ENCODE measurements at regions not wholly inside any gene's neighbourhood (a gene's known extent, or its start where the extent isn't known, plus 50 kb on each side); places are given as distances from the start of the nearest gene placed in this dataset.

DNA sequence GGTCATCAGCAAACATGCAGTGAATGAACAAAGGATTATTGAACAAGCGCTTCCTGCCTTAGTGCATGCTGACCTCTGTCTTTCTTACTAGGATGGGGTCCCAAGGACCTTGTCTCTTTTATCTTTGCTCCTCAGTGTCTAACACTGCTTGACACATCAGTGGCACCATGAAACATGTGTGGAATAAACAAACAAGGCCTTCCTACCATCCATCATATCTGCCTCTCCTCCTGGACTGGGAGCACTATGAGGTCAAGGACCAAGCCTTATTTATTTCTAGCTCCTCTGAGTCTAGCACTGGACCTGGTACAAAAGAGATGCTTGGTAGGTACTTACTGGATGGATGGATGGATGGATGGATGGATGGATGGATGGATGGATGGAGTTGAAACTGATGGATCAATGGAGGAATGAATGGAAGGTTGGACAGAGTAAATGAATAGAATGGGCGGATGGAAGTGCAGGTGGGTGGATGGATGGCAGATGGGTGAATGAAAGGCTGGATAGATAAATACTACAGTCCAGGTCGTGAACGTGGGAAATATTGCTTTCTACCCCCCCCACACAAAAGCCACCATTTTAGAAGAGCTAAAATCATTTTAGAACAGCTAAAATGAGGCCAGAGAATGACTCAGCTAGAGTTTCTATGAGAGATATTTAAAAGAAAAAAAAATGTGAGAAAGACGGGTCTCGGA lies 104.1 kb upstream of the PTPN1 start:
- no peaks in the 10 kb centered on the region for H3K9me3 Mint-ChIP-seq
- no peaks in the 10 kb centered on the region for H3K4me1 Mint-ChIP-seq (ENCODE audit: low read depth)
- H3K4me3 Mint-ChIP-seq = no peak overlapping the region
- ATAC-seq (replicated peaks in 1 of 2) (no peak), DNase-seq (no peak)
- H3K36me3 Mint-ChIP-seq (ENCODE audit: insufficient read depth in 2 of 2) = no peaks in the 10 kb centered on the region
- no peak overlapping the region for H3K27ac Mint-ChIP-seq
- no peaks in the 10 kb centered on the region for H3K27me3 Mint-ChIP-seq (ENCODE audit: low read depth)

GRCh38 chr20:50406610-50407136 lies 103.5 kb upstream of the PTPN1 start:
- ATAC-seq (replicated peaks in 1 of 2) = no peak
- Mint-ChIP-seq H3K36me3 (ENCODE audit: insufficient read depth in 2 of 2) (no peaks in the 10 kb centered on the region), H3K27me3 (ENCODE audit: low read depth) (peaks cover 3% of the 10 kb centered on the region), H3K27ac (no peak overlapping the region), H3K4me3 (no peak overlapping the region), H3K9me3 (no peaks in the 10 kb centered on the region), H3K4me1 (ENCODE audit: low read depth) (no peaks in the 10 kb centered on the region)
- DNase-seq = no peak

GRCh38 chr20:50408526-50409364 lies 101.4 kb upstream of the PTPN1 start:
- Mint-ChIP-seq H3K27ac (no peak overlapping the region), H3K27me3 (ENCODE audit: low read depth) (peaks cover 6% of the 10 kb centered on the region), H3K4me3 (no peak overlapping the region), H3K4me1 (ENCODE audit: low read depth) (no peaks in the 10 kb centered on the region), H3K9me3 (no peaks in the 10 kb centered on the region), H3K36me3 (ENCODE audit: insufficient read depth in 2 of 2) (no peaks in the 10 kb centered on the region)
- DNase-seq (no peak), ATAC-seq (replicated peaks in 1 of 2) (no peak)

GRCh38 chr20:50409495-50409894 lies 100.7 kb upstream of the PTPN1 start:
- Mint-ChIP-seq H3K9me3 (no peaks in the 10 kb centered on the region), H3K4me3 (no peak overlapping the region), H3K4me1 (ENCODE audit: low read depth) (no peaks in the 10 kb centered on the region), H3K27ac (no peak overlapping the region), H3K27me3 (ENCODE audit: low read depth) (peaks cover 6% of the 10 kb centered on the region), H3K36me3 (ENCODE audit: insufficient read depth in 2 of 2) (no peaks in the 10 kb centered on the region)
- no peak for ATAC-seq (replicated peaks in 1 of 2)
- no peak for DNase-seq

DNA sequence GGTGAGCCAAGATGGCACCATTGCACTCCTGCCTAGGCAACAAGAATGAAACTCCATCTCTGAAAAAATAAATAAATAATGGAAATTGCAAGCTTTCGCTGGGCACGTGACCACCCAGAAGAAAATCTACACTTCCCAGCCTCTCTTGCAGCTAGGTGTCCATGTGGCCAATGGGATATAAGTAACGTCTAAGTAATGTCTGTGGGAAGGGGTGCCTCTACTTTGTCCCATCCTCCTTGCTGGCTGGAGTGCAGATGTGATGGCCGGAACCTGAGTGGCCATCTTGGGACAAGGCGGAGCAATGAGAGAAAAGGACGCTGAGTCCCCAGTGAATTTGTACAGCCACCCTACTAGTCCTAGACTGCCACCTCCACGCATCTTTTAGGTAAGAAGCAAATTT lies 99.8 kb upstream of the PTPN1 start:
- H3K27ac Mint-ChIP-seq = no peak overlapping the region
- peaks cover 6% of the 10 kb centered on the region for H3K27me3 Mint-ChIP-seq (ENCODE audit: low read depth)
- DNase-seq = no peak
- no peaks in the 10 kb centered on the region for H3K36me3 Mint-ChIP-seq (ENCODE audit: insufficient read depth in 2 of 2)
- H3K4me3 Mint-ChIP-seq = no peak overlapping the region
- ATAC-seq (replicated peaks in 1 of 2) = no peak
- no peaks in the 10 kb centered on the region for H3K9me3 Mint-ChIP-seq
- no peaks in the 10 kb centered on the region for H3K4me1 Mint-ChIP-seq (ENCODE audit: low read depth)

GRCh38 chr20:50412069-50412468 lies 98.1 kb upstream of the PTPN1 start:
- DNase-seq (no peak), ATAC-seq (replicated peaks in 1 of 2) (no peak)
- H3K9me3 Mint-ChIP-seq = no peaks in the 10 kb centered on the region
- H3K27me3 Mint-ChIP-seq (ENCODE audit: low read depth) = peaks cover 6% of the 10 kb centered on the region
- H3K4me3 Mint-ChIP-seq = no peak overlapping the region
- no peaks in the 10 kb centered on the region for H3K36me3 Mint-ChIP-seq (ENCODE audit: insufficient read depth in 2 of 2)
- no peaks in the 10 kb centered on the region for H3K4me1 Mint-ChIP-seq (ENCODE audit: low read depth)
- no peak overlapping the region for H3K27ac Mint-ChIP-seq

GRCh38 chr20:50412499-50412898 lies 97.7 kb upstream of the PTPN1 start:
- no peaks in the 10 kb centered on the region for H3K9me3 Mint-ChIP-seq
- peaks cover 6% of the 10 kb centered on the region for H3K27me3 Mint-ChIP-seq (ENCODE audit: low read depth)
- ATAC-seq (replicated peaks in 1 of 2) (no peak), DNase-seq (no peak)
- H3K27ac Mint-ChIP-seq = no peak overlapping the region
- H3K4me3 Mint-ChIP-seq = no peak overlapping the region
- no peaks in the 10 kb centered on the region for H3K36me3 Mint-ChIP-seq (ENCODE audit: insufficient read depth in 2 of 2)
- no peaks in the 10 kb centered on the region for H3K4me1 Mint-ChIP-seq (ENCODE audit: low read depth)

DNA sequence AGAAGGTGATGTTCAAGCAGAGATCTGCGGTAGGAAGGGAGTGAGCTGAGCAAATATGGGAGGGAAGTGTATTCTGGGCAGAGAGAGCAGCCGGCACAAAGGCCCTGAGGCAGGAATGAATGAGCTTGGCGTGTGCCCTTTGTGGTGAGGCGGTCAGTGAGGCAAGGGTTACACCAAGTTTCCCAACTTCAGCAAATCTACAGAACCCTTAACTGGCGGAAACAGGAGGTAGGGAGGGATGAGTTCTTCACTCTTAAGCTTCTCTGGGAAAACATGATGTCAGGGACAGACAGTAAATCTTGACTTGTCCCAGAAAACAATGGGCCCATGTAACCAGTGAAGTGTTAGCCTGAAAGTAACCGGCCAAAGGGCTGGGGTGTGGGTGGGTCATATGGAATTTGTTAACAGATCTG lies 97.1 kb upstream of the PTPN1 start:
- DNase-seq = no peak

GRCh38 chr20:50415021-50415515 lies 95.1 kb upstream of the PTPN1 start:
- Mint-ChIP-seq H3K27ac (no peak overlapping the region), H3K36me3 (ENCODE audit: insufficient read depth in 2 of 2) (no peaks in the 10 kb centered on the region), H3K9me3 (peaks cover 0 to 2% of the 10 kb centered on the region in 2 donors), H3K4me1 (ENCODE audit: low read depth) (no peaks in the 10 kb centered on the region), H3K27me3 (ENCODE audit: low read depth) (peaks cover 6% of the 10 kb centered on the region), H3K4me3 (no peak overlapping the region)
- ATAC-seq (replicated peaks in 1 of 2) = no peak
- DNase-seq = no peak

More for the DNA sequence above, 97.1 kb upstream of the PTPN1 start:
- Mint-ChIP-seq H3K27me3 (ENCODE audit: low read depth) (peaks cover 6% of the 10 kb centered on the region), H3K27ac (no peak overlapping the region), H3K4me1 (ENCODE audit: low read depth) (no peaks in the 10 kb centered on the region), H3K4me3 (no peak overlapping the region), H3K36me3 (ENCODE audit: insufficient read depth in 2 of 2) (no peaks in the 10 kb centered on the region), H3K9me3 (peaks cover 0 to 2% of the 10 kb centered on the region in 2 donors)
- ATAC-seq (replicated peaks in 1 of 2) = no peak

DNA sequence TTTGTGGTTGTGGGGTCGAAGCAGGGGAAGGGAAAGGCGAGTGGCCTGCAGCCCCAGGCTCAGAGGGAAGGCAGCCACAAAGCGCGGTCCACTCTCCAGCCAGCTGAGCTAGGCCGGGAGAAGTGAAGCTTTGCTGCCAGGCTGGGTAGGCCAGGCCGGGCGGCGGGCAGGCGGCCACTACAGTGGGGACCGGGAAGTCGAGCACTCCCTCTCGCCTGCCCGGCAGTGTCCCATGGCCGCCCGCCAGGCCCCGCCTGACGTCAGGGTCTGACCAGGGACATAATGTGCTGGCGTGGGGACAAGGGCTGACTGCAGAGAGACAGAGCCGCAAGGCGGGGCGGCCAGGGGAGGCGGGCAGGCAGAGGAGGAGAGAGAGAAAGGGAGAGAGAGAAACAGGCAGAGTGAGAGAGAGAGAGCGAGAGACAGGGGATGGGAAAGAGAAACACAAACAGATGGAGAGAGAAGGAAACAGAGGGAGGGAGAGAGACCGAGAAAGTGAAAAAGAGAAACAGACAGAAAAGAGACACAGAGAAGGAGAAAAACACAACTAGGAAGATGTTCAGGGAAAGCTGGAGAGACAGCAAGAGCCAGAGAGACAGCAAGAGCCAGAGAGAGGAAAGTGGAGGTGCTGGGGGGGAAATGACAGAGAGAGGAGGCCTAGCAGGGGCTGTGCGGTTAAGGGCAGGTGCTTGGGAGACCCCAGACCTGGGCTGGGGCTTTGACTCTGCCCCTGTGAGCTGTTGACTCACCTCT lies 94.5 kb upstream of the PTPN1 start:
- H3K27me3 Mint-ChIP-seq (ENCODE audit: low read depth) = peaks cover 6% of the 10 kb centered on the region
- H3K27ac Mint-ChIP-seq = no peak overlapping the region
- peaks cover 0 to 2% of the 10 kb centered on the region in 2 donors for H3K9me3 Mint-ChIP-seq
- no peak overlapping the region for H3K4me3 Mint-ChIP-seq
- ATAC-seq (replicated peaks in 1 of 2) (no peak), DNase-seq (no peak)
- no peaks in the 10 kb centered on the region for H3K4me1 Mint-ChIP-seq (ENCODE audit: low read depth)
- no peaks in the 10 kb centered on the region for H3K36me3 Mint-ChIP-seq (ENCODE audit: insufficient read depth in 2 of 2)

DNA sequence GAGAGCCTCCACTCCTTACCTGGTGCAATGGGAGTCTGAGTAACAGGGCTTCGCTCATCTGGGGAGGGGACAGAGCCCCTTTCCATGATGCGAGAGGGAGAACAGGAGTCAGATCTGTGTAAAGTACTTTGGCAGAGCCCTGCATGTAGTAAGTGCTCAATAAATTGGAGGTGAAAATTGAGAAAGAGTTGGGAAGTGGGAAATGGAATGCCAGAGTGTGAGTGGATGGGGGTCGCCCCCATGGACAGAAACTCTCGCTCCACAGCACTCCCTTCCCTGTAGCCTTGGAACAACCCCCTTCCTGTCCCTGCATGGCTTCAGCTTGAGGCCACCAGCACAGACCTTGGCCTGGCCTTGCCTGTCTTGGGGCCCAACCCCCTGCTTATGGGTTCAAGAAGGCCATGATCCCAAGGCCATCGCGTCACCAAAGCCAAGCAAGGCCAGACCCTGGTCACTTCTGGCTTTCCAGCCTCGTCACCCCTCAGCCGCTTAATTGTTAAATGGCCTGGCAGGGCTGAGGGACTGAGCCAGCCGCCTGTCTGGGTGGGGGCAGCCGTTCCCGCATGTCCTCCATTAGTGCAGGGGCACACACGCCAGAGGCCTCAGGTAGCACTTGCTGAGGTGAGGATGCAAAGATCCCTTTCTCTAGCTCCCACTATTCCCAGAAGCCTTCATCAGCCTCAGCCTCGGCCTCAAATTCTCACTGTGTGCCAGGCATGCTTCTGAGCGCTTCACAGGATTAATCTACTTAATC lies 93.7 kb upstream of the PTPN1 start:
- no peak overlapping the region for H3K4me3 Mint-ChIP-seq
- no peak overlapping the region for H3K27ac Mint-ChIP-seq
- no peak for DNase-seq
- no peaks in the 10 kb centered on the region for H3K4me1 Mint-ChIP-seq (ENCODE audit: low read depth)
- H3K27me3 Mint-ChIP-seq (ENCODE audit: low read depth) = peaks cover 6% of the 10 kb centered on the region
- no peaks in the 10 kb centered on the region for H3K36me3 Mint-ChIP-seq (ENCODE audit: insufficient read depth in 2 of 2)
- ATAC-seq (replicated peaks in 1 of 2) = no peak
- H3K9me3 Mint-ChIP-seq = peaks cover 0 to 2% of the 10 kb centered on the region in 2 donors

DNA sequence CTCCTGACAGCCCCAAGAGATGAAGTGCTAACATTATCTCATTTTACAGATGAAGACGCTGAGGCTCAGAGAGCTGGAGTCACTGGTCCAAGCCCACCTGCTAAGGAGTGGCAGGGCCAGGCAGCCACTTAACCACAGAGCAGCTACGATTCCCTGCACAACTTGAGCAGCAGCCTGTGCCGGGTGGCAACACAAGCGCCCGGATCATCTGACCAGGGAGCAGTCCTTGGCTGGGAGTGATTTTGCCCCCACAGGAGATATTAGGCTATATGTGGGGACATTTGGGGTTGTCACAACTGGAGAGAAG lies 93.2 kb upstream of the PTPN1 start:
- no peak overlapping the region for H3K27ac Mint-ChIP-seq
- H3K9me3 Mint-ChIP-seq = peaks cover 0 to 2% of the 10 kb centered on the region in 2 donors
- DNase-seq (no peak), ATAC-seq (replicated peaks in 1 of 2) (no peak)
- H3K4me1 Mint-ChIP-seq (ENCODE audit: low read depth) = no peaks in the 10 kb centered on the region
- H3K4me3 Mint-ChIP-seq = no peak overlapping the region
- peaks cover under 1% of the 10 kb centered on the region for H3K27me3 Mint-ChIP-seq (ENCODE audit: low read depth)
- no peaks in the 10 kb centered on the region for H3K36me3 Mint-ChIP-seq (ENCODE audit: insufficient read depth in 2 of 2)

Data from activated T-cell treated with anti-CD3 and anti-CD28 coated beads, Interleukin-2, amount 50 U/mL, for 72 hours (primary cell).